ENCODE measurements at regions not wholly inside any gene's neighbourhood (a gene's known extent, or its start where the extent isn't known, plus 50 kb on each side); places are given as distances from the start of the nearest gene placed in this dataset.

DNA sequence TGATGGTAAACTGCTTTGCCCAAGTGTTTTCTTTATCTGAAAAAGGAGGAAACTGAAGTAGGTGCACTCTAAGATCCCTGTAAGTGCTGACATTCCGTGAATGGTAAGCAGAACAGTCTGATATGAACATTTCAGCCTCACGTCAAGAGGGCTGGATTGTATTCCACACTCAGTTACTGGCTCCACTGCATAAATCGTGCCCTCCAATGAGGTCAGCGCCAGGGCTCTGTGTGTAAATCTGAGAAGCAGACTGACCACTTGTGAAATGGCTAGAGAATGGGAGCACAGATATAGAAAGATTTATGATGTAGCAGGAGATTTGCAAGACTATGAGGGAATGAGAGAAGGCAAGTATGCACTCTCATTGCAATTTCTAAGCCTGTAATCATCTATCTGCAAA is 153.0 kb downstream of the ICOS start:
- DNase-seq (ENCODE audit: extremely low spot score, insufficient read length, low read depth) (no peak), FAIRE-seq (no peak)

DNA sequence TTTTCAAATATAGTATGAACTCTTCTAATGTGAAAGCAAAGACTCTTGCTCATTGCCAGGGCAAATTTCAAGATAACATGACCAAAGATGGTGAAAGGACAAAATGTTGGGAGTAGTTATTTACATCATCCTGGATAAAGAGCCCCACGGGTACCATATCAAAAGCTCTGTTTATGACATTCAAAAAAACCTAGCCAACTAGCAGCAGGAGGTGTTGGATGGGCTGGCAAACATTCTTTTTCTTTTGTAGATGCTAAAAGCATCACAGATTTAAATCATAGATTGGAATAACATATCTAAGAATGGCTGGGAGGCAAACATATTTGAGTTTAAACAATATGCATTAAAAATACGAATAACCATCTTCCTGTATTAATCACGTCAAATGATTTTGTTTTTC is 153.5 kb downstream of the ICOS start:
- FAIRE-seq (no peak), DNase-seq (ENCODE audit: extremely low spot score, insufficient read length, low read depth) (no peak)

DNA sequence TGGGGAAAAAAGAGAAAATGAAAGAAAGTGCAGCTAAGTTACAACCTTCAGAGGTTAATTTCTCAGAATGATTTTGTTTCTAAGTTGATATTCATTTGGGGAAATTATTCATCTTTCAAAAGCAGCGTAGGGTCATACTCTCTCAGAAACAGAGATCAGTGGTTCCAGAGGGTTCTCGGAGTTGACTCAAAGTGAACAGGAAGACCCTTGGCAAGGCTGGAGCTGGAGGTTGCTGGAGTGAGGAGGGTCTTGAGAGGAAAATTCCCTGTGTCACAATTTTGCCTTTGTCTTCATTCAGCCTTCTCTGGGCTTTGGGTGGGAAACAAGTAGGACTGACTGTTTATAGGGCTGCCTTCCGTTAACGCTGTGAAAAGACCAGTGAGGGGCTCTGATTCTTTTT is 168.2 kb downstream of the ICOS start:
- FAIRE-seq = no peak
- no peak for DNase-seq (ENCODE audit: extremely low spot score, insufficient read length, low read depth)

DNA sequence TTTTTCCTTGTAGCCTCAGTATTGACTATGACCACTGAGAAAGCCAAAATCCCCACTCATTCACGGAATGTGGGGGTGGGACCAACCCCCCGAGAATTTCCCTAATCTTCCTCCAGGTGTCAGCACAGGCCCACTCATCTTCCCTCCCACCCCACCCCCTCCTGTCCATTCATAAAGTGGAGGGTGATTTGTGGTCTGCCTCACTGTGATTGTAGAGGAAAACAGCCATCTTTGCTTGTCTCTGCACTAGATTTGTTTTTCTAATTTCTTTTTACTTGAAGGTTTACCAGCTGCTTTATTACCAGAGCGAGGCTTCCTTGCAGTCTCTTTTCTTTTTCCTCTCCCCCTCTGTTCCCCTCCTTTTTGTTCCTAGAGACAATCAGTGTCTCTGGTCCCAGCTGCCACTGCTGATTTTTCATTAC is 171.8 kb downstream of the ICOS start:
- FAIRE-seq = peak; percentile 35

DNA sequence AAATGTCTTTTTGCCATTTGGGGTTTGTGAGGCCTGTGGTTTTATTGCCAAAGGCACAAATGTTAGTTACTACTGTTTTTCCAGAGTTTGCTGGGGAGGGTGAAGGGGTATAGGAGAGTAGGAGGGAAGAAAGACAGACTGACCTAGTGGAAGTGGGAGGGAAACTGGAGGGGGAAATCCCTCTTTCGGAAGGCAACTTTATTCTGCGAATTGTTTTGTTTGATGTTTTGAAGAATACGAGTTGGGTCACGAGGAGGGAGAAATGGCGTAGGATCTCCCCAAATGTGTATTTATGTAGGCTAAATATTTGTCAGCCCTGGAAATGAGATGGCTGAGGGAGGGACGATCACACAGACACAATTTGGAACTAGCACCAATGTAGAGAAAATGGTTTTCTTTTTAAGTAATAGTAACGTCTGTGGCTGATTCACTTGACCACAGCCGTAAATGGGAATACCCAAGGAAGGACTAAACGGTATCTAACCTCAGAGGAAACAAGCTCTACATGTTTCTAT is 172.3 kb downstream of the ICOS start:
- DNase-seq (ENCODE audit: extremely low spot score, insufficient read length, low read depth) (no peak), FAIRE-seq (no peak)

More for the DNA sequence above, 171.8 kb downstream of the ICOS start:
- DNase-seq (ENCODE audit: extremely low spot score, insufficient read length, low read depth) = no peak

DNA sequence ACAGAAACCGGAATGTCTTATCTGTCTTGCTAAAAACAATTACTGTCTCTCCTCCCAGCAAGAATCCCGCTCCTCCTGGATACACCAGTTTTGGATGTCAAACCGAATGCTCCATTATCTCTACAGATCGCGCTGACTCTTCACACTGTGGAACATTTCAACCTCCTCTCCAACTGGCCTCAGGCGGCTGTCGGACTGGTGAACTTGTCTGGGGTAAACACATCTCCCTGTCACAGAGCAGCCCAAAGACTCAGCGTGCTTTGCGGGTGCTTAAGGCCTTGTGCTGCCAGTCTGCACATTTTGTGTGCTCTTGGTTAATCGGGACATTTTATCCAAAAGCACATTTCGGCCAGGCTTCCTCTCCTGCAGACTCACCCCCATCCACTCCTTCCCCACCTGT is 173.1 kb downstream of the ICOS start:
- FAIRE-seq = no peak
- DNase-seq (ENCODE audit: extremely low spot score, insufficient read length, low read depth) = no peak

DNA sequence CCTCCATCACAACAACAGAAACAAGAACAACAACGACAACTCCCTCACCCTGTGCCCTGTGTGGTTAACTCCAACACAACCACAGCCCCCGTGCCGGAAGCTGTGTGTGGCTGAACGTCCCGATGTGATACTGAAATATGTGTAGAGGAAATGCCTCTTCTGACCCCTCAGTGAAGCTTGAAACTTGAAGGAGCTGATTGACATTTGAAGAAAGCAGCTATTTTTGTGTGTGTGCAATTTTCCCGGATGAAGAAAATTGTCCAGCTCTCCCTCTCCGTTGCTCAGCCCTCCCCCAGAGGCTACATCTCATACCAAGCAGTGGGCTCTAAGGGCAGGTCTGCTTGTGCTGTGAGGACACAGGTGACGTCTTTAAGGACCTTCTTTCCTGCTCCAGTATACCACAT is 173.8 kb downstream of the ICOS start:
- FAIRE-seq (peak; percentile 77), DNase-seq (ENCODE audit: extremely low spot score, insufficient read length, low read depth) (no peak)

DNA sequence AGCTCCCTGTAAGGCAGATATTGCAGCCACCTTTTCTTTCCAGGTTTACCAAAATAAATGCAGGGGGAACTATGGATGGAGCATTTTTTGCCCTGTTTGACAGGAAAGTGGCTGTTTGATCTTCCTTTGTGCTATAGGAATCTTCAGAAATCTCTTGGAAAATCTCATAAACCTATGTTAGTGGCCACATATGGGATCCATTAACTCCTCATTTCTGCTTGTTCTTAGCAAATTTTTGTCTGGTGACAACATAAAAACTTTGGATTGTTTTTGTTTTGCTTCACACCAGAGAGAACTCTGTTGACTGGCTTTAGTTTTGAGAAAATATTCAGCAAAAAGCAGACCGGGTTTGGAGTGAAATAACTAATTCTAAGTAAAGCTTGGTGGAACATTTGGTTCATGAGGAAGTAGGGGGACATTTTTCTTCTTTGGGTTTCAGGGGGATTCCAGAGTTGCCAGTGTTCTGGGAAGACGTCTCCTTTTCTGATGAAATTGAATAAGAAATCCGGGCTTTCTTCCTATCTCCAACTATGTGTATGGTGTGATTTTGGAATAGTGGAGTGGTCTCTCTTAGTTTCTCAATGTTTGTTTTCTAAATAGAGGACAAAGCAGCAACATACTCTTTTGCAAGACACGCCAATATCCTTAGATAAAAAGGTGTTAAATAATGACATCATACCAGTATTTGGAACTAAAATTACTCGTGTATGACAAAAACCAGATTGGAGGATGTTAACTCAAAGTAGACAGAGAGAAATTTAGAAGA is 174.4 kb downstream of the ICOS start:
- no peak for DNase-seq (ENCODE audit: extremely low spot score, insufficient read length, low read depth)
- no peak for FAIRE-seq

DNA sequence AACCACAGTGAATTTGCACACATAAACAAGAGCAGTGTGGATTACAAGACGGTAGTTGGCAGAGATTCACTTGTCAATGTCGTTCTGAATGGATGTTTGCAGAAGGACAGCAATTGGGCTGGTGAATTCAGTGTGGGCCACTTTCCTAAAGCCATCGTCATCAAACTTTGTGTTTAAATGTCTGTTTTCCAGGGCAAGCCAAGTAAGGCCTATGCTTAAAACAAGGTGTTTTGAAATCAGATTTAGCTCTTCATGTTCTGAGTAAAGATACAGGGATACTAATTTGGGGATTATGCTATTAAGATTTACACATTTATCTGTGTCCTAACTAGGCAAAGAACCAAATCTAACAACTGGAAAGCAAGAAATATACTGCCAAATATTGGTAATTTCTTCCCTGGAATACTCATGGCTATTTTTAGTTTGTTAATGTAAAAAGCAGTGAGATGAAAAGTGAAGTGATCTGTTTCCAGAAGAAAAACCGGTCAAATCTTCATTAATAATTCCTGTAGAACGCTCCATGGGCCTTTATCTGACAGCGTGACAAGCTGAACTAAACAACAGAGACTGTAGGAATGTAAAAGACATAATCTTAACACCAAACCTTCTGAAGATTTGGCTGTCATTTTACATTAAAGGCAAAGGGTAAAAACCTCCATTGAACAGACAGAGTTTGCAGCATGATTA is 175.7 kb downstream of the ICOS start:
- FAIRE-seq = no peak
- DNase-seq (ENCODE audit: extremely low spot score, insufficient read length, low read depth) = no peak

DNA sequence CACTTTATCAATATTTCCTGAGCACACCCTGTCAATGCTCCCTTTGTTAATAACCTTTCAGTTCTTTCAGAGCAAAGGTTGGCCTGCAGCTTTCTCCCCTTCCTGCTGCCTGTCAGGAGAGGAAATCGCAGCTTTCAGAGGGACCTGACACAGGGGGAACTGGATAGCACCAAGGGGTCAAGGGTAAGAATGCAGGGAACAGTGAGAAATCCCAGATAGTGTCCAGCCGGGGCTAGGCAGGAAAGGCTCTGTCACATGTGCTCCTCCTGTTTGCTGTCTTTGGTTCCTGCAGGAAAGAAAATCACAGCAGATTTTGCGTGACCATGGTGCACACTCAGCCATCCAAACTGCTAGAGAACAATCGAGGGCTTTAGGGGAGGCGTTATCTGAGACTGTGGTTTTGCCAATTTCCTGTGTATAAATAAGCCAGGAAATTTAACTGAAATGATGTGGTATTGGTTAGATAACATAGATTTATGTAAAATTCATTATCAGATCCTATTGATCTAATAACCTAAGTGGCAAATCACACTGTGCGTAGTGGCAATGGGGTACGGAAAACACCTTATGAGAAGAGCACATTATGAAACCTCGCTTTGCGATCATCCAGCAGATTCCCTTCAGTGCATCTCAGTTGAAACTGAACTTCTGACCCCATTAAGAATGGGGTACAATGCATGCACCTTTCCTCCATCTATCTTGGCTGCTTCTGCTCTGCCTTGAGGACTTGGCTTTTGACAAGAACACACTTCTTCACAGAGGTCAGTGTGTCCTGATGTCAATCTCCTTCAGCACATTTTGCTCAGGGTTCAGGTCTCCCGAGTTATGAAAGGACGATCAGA is 178.0 kb downstream of the ICOS start:
- no peak for FAIRE-seq
- no peak for DNase-seq (ENCODE audit: extremely low spot score, insufficient read length, low read depth)

DNA sequence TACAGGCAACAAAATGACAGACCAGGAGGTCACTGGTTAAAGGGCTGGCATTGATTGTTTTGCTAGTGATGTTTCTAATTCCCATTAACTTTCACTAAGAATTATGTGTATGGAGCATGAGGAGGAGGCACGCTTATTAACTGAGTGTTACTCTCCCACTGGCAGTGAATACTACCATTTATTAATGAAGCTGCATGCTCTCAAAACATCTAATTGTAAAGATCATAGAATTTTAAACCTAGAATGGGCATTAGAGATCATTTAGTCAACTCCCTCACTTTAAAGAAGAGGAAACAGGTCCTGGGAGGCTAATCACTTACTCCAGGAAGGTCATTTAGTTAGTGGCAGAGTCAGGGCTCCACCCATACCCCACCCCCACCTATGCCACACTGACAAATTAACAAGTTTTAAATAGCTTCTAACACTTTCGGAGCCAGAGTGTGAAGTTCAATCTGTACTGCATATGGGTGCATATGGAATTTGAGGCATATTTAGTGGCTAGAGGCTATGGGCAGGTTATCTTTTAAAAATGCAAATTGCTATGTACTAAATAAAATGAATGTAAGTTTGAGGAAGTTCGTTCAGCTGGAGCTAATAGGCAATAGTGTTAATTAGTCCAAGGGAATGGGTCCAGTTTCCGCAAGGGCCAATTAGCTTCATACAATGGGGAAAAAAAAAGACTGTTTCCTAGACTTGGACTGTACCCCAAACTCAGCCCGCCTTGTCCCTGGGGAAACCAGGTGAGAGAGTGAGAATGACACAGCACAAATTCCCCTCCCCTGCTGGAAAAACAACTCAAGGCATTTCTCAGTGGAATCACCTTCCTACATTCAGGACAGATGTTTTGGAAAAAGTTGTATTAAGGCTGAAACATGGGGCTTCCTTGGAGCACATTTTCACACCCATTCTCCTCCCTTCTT is 178.8 kb downstream of the ICOS start:
- no peak for FAIRE-seq

DNA sequence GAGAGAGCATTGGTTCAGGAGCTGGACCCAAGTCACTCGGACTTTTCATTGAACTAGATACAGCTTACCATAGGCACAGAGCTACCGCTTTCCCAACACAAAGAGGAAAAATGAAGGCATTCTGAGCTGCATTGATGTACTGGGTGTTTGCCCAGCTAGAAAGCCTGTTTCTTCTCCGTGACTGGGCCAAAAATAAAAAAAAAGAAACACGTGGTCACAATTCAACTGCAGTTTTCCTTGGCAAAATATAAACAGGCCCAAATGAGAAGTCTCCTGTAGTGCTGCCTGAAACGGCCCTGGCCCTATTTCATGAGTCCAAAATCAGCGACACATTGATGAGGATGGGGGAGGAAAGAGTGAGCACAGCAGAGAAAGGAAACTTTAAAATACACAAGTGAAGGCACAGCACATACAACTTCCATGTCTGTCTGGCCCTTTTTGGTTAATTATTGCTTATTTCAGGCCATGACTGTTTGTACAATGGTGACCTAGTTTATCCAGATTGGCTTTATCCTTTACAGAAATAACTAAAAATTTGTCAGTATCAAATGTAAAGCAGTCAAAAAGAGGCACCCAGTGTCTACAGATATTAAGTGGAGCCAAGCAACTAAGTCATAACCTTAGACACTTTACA is 179.7 kb downstream of the ICOS start:
- DNase-seq (ENCODE audit: extremely low spot score, insufficient read length, low read depth) (no peak), FAIRE-seq (no peak)

More for the DNA sequence above, 178.8 kb downstream of the ICOS start:
- no peak for DNase-seq (ENCODE audit: extremely low spot score, insufficient read length, low read depth)

DNA sequence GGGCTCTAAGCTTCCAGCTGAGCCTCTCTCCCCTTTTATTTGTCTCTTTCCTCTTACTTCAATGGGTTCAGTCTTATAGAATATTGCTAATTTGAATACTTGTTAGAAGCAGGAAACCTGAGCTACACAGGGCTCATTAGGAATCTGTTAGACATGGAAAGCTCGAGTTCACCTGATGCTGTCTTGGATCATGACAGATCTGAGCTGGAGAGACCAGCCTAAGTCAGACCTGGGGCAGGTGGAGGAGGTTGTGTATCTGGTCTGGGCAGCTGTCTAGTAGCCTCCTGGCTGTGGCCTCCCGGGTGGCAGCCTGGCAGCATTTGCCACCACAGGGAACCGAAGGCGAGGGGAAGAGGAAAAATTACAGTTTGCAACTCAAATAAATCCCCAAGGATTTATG is 185.9 kb downstream of the ICOS start:
- DNase-seq (ENCODE audit: extremely low spot score, insufficient read length, low read depth) (no peak), FAIRE-seq (no peak)

DNA sequence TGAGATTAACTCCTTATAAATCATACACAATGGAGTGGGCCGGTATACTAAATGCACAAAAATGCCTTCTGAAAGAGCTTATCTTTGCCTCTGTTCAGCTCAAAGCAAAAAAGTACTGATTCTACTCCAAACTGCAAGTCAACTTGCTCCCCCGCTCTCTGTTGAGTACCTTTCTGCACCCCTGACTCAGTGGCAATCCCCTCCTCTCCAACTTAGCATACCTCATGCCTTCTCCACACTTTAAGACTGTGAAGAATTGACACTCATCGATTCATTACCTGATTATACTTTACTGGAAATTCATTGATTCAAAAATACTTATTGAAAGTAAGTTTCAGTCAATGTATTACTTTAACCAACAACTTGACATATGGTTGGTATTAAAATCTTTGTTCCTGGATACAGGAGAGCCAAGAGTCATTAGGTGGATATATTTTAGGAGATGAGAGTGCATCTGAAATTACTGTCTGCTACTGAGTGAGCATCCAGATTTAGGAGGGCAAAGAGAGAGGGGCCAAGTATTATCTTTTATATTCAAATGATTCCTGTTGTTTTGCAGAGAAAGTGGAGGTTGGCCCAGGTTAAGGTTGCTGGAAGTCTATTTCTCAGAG is 187.7 kb downstream of the ICOS start:
- no peak for DNase-seq (ENCODE audit: extremely low spot score, insufficient read length, low read depth)
- FAIRE-seq = no peak

DNA sequence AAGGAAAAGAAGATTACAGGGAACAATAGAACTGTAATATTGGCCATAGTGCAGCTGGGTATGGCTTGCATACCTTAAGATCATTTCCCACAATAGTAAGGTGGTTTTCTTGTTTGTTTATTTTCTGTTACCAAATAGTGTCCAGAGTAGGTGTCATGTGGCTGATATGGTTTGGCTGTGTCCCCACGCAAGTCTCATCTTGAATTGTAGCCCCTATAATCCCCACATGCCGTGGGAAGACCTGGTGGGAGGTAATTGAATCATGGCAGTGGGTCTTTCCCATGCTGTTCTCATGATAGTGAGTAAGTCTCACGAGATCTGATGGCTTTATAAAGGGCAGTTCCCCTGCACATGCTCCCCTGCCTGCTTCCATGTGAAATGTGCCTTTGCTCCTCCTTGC is 190.1 kb downstream of the ICOS start:
- FAIRE-seq (no peak), DNase-seq (ENCODE audit: extremely low spot score, insufficient read length, low read depth) (no peak)

DNA sequence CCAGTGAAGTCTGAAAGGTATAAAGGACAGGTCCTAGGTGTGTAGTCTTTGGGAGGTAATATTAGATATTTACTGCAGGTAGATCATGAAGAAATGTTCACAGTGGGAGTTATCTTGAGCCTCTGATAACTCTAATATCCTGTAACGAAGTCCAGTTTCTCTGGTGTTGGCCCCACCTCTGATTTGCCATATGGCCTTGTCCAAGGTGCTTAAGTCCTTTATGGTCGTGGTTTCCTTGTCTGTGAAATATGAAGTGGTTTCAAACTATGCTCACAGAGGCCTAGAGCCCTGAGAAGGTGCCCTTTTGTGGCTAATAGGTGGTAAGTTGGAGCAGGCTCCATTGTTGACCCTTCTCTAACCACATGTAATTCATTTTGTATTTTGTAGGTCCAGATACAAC is 190.7 kb downstream of the ICOS start:
- DNase-seq (ENCODE audit: extremely low spot score, insufficient read length, low read depth) = no peak

DNA sequence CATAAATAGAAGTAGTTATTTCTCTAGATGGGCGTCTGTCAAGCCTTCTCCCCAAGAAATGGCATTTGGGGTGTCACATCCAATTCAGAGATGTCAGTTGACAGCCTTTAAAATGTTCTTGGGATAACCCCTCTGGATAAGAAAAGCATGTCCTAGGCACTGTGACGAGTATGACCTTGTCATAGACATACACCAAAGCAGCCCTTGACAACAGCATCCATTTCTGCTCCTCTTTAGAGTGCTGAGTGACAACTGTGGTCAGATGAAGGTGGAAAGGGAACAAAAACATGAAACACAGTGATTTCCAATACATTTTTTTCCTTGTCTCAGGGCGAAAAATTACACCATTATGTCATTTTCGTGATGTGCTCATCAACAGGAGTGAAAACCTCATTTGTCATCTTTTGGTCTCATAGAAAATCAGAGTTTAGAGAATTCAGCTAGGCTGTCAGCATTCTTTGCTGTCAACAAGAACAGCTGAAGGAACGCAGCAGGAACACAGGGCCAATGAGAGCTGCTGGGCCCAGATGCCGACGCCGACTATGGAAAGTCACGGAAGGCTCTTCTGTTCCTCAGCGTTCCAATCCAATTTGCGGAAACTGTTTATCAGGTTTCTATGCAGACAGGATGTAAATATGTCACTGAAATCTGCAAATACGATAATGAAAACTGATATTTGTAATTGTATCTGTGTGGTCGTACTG is 193.2 kb downstream of the ICOS start:
- DNase-seq (ENCODE audit: extremely low spot score, insufficient read length, low read depth) (no peak), FAIRE-seq (no peak)

More for the DNA sequence above, 190.7 kb downstream of the ICOS start:
- FAIRE-seq = no peak

DNA sequence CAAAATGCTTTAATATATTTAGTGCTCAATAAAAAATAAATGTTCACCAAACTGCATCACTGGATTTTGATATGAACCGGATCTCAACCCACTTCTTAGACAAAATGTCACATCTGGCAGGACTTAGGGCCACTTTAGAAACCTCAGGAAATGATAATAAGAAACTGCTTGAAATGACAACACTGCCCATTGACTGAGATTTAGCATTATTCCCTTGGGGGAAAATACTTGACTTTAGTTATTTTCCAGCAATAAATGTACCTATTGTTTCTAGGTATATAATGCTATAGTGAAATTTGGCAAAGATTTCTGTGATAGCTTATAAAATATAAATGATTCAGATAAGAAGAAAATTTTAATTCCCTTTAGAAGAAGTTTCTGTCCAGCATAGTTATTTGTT is 195.1 kb downstream of the ICOS start:
- no peak for DNase-seq (ENCODE audit: extremely low spot score, insufficient read length, low read depth)
- FAIRE-seq = no peak
